ENCODE measurements at regions not wholly inside any gene's neighbourhood (a gene's known extent, or its start where the extent isn't known, plus 50 kb on each side); places are given as distances from the start of the nearest gene placed in this dataset.
A peak's percentile ranks its signal among the peaks of the same experiment; 100 is the strongest.

DNA sequence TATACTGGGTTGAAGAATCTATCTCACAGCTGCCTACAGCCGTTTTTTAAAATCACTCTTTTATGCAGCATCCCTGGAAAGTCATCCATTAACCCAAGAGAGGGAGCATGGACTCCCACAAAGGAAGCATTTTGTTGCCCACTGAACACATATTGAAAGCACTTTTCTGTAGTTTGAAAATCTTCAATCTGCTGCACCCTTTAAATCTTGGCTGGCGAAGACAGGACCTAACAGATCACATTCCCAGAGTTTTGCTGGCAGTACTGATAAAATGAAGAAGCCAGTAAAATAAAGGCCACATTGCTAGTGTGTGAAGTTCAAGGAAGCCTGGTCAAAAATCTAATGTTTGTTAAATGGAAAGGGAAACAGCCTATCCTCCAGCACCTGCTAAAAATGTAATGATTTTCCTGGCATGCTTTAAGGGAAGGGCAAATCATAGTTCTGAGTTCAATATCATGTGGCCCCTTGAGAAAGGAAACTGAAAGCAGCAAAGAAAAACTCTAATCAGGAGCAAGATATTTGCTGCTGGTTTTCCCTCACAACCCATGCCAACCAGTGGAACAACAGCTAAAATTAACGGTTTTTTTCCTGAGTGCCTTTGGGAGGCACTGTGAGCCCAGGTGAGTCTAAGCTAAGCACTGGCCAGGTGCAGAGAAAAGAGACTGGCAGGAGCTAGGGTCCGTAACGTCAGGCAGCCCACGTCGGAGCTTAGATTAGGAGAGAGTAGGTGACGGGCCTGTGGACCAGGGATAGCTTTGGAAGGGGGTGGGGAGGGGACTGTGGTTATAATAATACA, 97.9 kb upstream of the PALS2 start:
- DNase-seq (ENCODE audit: low spot score): no peak

DNA sequence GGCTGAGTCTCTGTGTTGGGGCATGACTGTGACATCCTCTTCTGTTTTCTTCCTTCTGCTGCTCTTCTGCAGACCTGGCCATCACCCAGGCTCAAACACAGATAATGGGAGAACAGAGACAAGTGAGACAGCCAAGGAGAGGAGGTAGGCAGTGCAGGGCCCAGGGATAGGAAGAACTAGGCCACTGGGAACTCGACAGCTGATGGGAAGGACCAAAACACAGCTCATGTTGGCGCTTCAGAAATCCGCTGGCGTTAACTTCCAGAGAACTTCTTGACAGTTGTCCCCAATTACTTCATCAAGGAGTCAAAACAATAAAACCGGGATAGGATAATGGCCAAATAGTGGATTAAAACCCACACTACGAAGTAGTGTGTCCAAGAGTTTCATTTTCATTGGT, 97.0 kb upstream of the PALS2 start:
- no peak for DNase-seq (ENCODE audit: low spot score)

DNA sequence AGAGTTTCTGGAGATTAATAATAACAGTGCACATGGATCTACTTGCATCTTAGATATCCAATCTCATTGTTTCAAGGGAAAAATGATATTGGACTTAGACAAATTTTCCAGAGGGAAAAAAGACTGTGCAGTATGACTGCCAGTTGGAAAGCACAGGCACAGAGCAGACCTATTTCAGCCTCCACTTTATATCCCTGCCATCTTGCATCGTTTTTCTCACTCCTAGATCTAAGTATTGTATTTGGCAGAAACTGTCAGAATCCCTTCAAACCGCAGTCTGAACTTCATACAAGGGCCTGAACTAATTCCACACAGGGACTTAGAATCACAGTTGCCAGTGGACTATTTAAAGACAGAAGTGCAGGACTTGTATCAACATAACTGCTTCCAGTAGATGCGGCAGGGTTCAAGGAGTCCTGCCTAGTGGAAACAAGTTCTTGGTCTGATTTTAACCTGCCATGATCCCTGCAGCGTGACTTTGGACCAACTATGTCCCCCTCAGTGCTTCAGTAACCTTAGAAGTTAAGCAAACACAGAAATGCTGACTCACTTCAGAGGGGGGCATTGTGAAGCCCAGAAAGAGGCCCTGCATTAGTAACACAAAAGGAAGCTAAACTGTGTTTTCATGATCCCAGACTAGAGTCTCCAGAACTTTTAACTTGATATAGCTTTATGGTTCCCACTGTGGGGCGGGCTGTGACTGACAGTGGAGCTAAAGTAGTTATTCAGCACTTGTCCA, 95.7 kb upstream of the PALS2 start:
- peak; percentile 84 for DNase-seq (ENCODE audit: low spot score)

DNA sequence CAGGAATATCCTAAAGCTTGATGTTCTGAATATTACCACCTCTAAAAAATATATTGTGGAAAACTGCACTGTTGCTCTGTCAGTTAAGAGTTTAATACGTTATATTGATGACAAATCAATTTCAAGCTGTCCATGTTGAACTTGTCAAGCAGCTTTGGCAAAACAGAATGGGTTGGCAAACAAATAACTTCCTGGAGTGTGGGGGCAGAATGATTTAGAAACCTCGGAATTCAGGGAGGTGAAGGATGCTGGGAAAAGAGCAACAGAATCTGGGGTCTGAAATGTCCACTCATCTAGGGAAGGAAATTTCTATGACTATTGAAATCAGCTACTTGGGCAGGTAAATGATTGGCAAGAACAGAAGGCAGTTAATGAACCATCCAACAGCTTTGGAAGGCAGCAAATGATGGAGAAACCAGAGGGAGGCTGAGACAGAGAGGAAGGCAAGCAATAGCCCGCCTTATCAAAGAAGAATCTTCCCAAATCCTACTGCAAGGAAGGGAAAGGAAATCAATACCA, 95.1 kb upstream of the PALS2 start:
- no peak for DNase-seq (ENCODE audit: low spot score)

DNA sequence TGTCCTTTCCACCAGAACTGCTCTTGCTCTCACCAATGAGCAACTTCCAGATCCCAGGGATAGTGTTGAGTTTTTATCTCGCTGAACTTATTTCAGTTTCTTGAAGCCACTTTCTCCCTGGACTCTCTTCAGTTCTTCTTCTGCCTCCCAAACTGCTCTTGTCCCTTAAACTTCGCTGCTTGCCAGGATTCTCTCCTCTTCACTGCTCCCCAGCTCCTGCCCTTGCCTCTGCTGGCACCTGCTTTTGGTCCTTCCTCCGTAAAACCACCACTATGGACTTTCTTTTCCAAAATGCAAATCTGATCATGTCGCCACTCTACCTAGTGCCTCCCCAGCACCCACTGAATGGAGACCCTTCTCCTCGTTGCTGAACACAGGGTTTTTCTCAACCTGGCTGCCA, 92.8 kb upstream of the PALS2 start:
- DNase-seq (ENCODE audit: low spot score): no peak

DNA sequence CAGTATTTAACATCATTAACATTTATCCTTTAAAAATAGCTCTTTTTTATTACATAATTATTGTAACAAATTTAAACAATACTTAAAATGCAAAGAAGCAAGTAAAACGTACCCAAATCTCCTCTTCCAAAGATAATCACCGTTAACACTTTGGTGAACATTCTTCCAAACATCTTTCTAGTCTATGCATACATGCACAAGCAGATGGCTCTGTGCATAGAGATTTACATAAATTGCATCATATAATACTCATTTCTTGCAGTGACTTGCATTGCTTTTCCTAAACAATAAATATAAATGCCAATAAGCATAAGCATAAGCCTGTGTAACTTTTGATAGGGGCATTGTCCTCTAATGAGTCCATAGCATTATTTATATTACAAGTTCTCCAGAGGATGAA, 89.4 kb upstream of the PALS2 start:
- DNase-seq (ENCODE audit: low spot score): no peak

DNA sequence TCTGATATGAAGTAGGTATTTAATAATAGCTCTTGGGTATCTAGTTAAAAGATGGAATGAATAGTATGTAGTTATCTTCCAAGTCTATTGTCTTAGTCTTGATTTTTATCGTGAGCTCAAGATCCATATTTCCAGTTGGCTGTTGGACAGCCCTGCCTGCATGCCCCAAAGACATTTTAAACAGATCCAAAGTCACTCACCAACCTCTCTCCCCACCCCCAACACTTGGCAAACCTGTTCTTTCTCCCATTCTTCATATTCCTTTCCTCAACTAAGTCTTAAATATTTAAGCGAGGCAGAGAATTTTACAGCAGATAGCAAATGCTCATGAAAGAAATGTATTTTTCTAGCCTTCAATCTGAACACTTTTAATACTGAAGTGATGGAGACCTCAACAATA, 80.7 kb upstream of the PALS2 start:
- DNase-seq (ENCODE audit: low spot score): no peak

DNA sequence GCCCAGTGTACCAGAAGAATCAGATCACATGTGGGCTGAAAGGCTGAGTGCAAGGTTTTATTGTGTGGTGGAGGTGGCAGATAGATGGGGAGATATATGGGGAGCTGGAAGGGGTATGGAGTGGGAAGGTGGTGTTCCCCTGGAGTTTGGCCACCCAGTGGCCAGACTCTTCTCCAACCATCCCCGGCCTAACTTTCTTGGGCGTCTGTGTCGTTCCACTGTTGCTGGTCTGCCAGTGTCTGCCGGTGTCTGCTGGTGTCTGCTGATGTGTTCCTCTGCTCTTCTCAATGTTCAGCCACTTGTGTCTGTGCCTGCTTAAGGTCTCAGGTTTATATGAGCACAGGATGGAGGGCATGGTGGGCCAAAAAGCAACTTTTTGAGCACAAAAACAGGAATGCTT, 78.4 kb upstream of the PALS2 start:
- no peak for DNase-seq (ENCODE audit: low spot score)

DNA sequence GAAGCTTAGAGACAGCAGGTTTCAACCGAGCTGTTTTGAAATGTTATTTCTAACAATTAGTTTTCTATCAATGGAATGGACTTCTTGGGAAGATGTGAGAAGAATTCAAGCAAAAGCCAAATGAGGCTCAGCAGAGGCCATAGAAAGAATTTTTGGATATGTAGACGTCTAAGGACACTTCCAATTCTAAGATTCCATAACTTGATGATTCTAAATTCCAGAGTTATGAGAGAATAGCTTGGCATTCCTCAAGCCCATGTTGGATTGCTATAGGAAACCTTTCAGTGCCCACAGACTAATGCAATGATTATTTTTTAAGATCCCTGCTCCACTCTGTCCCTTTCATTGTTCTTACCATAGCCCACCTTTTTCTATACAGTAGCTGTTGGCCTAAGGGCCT, 77.2 kb upstream of the PALS2 start:
- DNase-seq (ENCODE audit: low spot score): no peak

DNA sequence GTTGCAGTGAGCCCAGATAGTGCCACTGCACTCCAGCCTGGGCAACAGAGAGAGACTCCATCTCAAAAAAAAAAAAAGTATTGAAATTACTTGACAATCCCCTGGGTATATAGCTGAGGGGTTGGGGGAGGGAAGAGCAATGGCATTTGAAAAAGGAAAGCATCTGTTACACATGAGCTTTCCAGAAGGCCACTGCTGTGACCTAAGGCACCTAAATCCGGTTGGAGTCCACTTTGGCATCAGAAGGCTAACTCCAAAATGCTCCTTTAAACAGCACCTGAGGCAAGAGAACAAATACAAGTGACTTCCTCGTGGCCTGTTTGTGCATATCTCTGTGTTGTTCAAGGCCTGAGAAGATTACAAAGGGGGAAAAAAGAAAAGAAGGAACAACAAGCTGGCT, 74.8 kb upstream of the PALS2 start:
- DNase-seq (ENCODE audit: low spot score): no peak

DNA sequence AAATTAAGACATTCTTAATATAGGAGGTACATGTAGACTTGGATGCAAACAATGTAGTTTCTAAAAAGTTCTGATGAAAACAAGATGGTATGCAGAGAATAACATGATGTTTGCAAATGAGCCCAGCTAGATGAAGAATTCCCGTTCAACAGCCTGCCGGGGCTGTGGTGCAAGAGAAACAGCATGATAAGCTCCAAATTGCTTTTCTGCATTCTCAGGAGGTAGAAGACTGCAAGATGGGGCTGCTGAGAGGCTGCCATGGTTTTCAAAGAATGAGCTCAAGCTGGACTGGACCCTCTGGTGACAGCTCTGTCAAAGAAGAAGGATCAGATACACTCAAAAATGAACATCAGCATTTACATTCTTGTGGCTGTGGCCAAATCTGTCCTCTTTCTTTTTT, 73.4 kb upstream of the PALS2 start:
- no peak for DNase-seq (ENCODE audit: low spot score)

DNA sequence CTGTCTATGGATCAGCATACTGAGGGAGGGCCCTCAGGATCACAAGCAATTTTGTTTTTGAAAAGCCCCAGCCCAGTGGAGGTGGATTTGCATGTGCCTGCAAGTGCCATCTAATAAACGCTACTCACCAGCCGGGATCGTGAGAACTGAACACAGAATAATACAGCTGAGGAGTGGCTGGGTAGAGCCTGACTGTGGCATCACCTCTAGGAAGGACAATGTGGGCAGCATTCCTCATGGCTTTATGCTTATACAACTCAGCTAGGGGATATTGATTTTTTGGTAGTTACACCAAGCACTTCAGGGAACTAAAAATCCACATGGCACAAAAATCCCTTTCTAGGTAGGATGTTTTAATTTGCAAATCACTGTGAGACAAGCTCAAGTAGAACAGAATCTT, 72.7 kb upstream of the PALS2 start:
- no peak for DNase-seq (ENCODE audit: low spot score)

DNA sequence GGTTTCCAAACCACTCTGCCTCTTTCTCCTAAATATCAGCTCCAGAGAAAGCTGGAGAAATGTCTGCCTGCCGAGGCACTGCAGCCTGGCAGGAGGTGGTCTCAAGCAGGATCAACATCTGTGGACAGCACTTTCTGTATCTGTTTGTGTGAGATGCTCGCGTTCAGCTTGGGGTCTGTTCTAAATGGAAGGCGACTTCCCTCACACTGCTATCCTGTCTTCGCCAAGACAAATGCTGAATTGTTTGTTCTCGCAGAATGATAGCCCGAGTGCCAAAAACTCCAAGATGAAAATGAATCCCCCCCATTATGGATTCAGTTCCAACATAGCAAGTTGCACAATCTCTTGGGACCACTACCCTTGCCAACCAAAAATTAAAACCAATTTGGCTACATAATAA, 72.2 kb upstream of the PALS2 start:
- no peak for DNase-seq (ENCODE audit: low spot score)

DNA sequence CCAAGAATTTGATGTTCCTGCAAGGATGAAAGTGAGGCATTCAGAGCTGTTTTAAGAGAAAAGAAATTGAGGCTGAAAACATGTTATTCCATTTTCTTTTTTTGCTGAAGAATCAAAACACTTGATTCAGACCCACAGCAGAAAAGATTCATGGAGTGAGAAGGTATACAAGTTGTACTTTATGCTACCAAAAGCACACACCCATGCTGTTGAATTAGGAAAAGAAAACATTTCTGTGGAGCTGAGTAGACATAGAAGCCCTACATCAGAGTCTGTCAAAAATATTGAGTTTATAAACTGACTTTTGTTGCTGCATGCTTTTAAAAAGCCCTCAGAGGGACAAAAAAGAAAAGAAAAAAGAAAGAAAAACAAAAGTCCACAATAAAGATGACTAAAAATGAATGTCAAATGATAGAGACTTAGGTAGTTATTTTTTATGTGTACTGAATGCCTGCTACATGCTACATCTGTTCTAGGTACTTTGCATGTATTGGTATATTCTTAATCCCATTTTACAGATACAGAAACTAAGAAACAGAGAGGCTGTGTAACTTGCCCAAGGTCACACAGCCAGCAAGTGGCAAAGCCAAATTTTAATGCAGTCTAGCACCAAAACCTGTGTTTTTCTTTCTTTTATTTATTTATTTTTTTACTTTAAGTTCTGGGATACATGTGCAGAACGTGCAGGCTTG, 71.7 kb upstream of the PALS2 start:
- no peak for DNase-seq (ENCODE audit: low spot score)

DNA sequence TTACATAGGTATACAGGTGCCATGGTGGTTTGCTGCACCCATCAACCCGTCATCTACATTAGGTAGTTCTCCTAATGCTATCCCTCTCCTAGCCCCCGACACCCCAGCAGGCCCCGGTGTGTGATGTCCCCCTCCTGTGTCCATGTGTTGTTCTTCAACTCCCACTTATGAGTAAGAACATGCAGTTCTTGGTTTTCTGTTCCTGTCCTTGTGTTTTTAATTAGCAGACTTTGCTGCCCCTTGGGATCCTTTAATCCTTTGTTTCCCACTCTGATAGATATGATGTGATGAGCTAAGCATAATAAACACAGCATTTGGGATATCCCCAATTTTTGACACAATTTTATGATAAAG, 71.1 kb upstream of the PALS2 start:
- DNase-seq (ENCODE audit: low spot score): no peak

DNA sequence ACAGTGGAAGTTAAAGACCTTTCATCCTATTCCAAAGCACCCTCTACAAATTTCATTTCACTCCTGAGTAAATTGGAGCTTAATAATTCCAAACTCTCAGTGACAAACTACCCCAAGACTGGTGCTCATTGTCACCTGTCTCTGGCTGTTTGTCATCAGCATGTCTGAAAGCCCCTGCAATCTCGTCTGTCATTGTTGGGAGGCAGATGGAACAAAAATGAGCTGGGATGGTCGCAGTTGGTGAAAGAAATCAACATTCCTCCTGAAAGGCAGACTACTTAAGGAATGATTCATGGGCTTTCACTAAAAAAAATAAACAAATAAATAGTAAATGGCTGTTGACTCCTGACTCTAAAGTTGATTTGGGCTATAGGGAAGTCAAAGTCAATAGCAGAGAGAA, 69.7 kb upstream of the PALS2 start:
- no peak for DNase-seq (ENCODE audit: low spot score)

DNA sequence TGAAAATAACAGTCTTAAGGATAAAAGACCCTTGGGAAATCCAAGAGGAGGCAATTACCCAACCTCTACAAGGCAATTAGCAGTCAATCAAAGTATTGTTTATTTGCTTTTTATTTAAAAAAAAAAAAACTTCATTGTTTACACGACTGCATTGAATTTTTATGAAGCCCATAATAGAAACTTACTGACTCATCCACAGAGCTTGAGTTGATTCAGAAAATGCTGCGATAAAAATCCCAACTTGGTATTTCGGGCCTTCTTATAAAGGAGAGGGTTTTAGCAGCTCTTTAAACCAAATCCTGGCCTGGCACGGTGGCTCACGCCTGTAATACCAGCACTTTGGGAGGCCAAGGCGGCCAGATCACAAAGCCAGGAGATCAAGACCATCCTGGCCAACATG, 69.2 kb upstream of the PALS2 start:
- peak; percentile 14 for DNase-seq (ENCODE audit: low spot score)

DNA sequence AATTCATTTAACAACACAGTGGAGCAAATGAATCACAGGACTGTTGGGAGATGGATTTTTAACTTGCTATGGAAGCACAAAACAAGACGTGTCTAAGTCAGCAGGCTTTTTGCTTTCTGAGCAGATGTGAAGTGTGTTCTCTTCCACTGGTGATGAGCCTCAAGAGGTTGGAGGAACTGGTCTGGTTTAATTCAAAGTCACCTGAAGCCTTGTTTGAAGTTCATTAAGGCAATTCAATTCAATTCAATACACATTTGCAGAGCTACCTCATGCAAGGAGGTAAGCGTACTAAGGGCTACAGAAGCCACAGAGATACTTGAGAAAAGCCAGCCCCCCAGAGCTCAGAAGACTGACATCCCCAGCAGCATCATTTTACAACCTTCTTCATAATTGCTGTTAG, 68.4 kb upstream of the PALS2 start:
- DNase-seq (ENCODE audit: low spot score): no peak

DNA sequence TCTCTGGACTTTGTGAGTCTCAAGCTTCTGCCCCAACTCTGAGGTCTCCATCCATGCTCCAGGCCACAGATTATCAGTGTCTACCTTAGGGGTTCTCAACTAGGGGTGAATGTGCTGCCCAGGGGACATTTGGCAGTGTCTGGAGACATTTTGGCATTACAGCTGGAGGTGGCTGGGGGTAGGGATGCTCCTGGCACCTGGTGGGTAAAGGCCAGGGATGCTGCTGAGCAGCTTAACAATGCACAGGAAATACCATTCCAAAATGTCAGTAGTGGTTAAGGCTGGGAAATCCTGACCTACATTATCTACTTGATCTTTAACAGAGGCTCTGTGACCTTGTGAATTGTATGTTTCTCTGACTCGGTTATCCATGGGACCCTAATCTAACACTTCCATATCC, 67.3 kb upstream of the PALS2 start:
- DNase-seq (ENCODE audit: low spot score): no peak

DNA sequence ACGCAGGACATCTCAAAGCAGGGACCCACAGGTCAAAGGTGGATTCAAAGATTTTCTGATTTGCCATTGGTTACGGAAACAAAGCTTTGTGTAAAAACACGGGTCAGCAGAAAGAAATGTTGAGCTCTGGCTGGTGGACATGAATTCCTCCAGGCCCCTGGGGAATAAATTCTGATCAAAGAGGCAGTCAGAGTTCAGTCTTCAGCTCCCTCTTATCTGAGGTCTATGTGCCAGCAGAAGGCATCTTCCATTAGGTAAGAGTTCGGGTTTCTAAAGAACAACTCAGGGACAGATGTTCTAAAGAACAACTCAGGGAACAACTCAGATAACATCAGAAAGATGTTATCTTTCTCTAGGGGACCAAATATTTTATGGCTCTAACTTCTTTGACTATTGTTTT, 64.9 kb upstream of the PALS2 start:
- no peak for DNase-seq (ENCODE audit: low spot score)

DNA sequence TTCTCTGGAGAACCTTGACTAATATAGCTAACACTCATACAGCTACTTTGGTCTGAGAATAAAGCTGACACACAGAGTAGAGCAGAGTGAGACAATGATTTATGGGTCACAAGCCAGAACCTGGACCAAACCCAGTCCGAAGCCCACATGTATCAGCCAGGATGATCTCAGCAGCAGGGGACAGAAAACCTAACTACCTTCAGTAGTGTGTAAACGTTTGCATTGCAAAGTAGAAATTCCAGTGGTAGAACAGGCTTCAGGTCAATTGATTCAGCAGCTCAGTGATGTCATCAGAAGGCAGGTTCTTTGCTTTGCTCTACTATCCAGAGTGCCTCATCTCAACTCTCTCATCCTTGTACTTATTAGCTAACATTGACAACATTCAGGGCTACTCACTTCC, 62.5 kb upstream of the PALS2 start:
- no peak for DNase-seq (ENCODE audit: low spot score)

DNA sequence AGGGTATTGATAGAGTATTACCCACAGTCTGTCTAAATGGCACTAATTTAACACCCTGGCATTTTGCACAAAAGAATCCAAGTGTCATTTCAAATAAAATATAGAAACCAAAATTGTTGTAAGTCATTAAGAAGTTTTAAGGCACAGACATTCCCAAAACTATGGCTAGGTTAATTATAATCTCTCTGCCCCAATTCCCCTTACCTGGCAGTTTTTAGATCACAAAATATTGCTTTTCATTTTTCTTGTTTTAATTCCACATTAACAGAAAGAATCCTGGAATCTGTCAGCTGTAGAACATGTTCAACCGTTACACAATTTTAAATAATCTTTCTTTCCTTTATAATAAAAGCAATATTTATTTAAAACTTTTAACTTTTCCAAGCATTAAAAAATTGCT, 56.1 kb upstream of the PALS2 start:
- no peak for DNase-seq (ENCODE audit: low spot score)

All from A172 (cell line).